ENCODE measurements at regions not wholly inside any gene's neighbourhood (a gene's known extent, or its start where the extent isn't known, plus 50 kb on each side); places are given as distances from the start of the nearest gene placed in this dataset.

- no peak for DNase-seq
Observed at GRCh38 chr10:31580646-31581045, 261.6 kb downstream of the ZEB1 start.
